GM19468 (cell line): ENCODE measurements at regions not wholly inside any gene's neighbourhood (a gene's known extent, or its start where the extent isn't known, plus 50 kb on each side); places are given as distances from the start of the nearest gene placed in this dataset.
A peak's percentile ranks its signal among the peaks of the same experiment; 100 is the strongest.
"Not testable (repeated sequence)": the region's sequence is repeated elsewhere in the genome, so short reads cannot be mapped to it uniquely, and the experiment has no call there.

Experiments
- ATAC-seq: cut with Tn5 transposase; IDR thresholded peaks from one replicate; pipeline ENCODE4 v1.9.1; 2021; ENCODE audit warnings: mild to moderate bottlenecking, moderate library complexity, moderate number of reproducible peaks; ENCODE audit not compliant: unreplicated experiment; ENCODE audit errors: extremely low read depth

DNA sequence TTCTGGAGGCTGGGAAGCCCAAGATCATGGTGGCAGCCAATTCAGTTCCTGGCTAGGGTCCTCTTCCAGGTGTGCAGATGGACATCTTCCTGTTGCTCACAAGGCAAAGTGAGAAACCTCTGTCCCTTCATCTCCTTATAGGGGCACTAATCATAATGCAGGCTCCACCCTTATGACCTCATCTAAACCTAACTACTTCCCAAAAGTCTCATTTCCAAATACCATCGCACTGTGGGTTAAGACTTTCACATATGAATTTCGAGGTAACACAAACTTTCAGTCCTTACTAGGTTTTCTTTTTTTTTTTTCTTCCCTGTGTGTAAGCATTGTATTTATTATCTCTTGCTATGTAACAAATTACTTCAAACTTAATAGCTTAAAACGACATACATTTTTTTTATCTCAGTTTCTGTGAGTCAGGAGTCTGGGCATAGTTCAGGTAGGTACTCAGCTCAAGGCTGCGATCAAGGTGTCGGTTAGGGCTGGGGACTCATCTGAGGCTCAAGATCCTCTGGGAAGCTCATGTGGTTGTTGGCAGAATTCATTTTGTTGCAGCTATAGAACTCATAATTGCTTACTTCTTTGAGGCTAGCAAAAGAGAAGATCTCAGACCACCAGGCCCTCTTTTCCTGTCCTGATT, 204.7 kb upstream of the STK26 start:
- no peak for ATAC-seq

DNA sequence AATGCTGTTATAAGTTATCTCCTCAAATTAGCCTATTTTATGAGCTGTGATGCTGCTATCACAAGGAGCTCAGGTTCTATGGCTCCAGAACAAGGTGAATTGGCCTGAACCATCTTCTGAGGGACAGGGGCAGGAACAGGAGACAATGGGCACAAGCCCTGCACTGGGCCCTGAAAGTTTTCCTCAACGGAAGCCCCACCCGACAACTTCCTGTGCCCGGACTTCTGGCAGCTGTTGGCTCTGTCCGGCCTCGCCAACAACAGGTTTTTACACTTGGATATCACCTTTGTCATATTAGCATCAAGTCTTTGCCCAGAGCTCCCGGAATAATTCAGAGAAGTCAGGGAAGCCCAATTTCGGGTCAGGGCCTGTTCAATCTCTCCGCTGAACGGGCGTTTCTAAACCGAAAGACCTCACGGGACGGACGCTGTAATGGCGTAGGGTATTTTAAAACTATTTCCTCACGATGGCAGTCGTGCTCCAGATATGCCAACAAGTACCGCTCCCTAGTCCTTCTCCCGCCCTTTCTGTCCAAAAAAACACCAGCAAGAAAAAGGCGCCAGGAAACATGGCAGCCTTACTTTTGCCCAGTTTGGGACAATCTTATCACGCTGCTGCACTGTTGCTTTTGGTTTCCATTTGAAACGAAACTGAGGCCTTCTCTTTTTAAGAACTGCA, 201.0 kb upstream of the STK26 start:
- ATAC-seq = peak; percentile 50

DNA sequence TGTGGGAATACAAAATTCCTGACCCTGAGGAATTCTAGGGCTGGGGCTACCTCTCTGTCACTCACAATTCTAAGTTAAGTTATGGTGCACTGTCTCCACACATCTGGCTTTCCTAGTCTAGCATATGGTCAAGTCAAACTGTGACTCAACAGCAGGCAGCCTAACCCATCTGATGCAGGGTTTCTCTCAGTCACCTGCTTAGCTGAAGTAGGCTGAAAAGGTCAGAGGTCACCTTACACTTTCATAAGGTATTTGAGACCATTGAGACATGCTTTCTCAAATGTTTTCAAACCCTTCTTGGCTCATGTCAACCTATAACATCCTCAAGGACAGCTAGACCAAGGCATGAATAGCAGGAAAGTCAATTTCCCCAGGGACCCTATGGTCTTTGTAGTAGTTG, 196.5 kb upstream of the STK26 start:
- ATAC-seq = no peak

DNA sequence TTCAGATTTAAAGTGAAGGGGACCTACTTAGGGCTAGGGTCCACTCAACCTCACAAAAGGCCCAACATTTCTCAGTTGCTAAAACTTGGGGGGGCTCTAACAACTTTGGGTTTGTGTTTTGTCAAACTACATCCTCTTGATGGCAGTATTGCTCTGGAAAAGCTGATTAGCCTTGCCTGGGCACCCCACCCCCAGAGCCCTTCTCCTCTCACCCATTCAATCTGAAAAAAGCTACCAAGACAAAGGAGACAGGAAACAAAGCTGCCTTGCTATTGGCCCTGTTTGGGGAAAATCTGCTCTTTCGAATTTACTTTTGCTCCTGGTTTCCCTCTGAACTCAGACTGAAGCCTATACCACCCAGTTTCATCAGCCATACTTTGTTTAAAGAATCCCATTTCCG, 195.2 kb upstream of the STK26 start:
- ATAC-seq = peak; percentile 37

DNA sequence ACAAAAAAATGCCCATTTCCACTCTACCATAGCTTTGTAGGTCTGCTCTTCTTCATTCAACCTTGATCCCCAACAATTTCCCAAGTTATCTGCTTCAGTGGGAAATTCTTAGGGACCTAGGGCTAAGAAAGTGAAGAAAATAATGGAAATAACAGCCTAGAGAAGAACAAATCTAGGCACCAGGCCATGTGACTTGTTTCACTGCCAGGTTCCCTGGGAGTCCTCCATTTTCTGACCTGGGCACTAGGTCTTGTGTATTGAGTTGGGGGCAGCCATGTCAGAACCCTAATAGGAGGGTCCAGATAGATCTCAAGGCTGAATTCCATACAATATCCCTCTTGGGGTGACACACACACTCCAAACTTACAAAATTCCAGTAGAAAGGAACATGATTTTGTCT, 194.6 kb upstream of the STK26 start:
- no peak for ATAC-seq

DNA sequence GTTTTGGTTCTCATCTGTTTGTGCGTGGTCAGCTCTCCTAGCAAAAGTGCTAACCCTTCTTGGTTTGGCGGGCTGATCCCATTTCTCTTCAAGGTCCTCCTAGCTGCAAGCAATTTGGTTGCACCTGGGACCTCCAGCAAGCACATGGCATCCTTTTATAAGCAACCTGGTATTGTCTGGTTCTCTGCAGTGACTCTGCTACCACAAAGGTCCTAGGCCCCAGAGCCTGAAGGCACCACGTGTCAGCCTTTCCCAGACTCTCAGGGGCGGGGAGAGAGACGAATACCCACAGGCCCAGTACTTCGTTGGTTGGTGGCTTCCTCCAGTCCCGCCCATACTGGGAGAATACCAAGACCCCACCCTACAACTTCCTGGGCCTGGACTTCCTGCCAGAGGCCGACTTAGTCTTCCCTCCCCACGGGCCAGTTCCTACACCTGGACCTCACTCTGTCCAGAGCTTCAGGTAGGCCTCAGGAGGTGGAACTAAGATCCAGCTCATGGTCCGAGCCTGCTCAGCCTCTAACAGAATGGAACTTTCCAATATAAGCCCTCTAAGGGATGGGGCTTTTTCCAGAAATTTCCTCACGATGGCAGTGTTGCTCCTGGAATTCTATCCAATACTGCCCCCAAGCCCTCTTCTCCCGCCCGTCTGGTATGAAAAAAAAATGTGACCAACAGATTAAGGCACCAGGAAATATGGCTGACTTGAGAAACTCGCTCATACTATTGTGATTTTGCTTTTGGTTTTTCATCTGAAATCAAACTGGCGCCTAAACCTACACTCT, 192.5 kb upstream of the STK26 start:
- ATAC-seq = peak; percentile 55

DNA sequence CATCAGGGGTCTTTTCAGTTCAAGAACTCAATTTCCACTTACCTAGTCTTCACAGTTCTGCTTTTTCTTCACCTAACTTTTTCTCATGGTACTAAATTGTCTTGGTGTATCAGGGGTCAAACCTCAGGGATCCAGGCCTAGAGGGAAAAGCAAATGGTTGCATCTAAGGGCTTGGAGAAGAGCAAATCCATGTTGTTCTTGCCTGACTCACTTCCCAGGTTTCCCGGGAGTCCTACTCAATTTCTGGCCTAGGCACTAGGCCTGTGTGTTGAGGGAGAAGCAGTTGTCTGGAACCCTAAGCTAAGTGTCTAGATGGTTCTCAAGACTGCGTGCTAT, 191.9 kb upstream of the STK26 start:
- ATAC-seq = no peak

DNA sequence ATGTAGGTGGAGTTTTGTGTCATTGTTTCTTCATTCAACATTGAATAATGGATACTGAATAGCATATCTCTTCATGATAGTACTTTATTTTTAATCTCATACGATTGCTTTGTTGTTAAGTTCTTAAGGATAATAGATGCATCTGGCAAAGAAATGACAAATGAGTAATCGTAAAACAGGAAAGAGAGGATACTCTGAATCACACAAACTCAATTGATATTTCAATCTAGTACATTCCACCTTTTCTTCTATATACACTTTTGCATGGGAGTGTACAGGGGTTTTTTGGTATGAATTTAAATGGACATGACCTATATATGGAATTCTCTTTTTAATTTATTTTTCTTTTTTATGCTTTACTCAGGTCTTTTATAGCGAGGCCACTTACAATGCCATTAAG, 186.9 kb upstream of the STK26 start:
- ATAC-seq = no peak

DNA sequence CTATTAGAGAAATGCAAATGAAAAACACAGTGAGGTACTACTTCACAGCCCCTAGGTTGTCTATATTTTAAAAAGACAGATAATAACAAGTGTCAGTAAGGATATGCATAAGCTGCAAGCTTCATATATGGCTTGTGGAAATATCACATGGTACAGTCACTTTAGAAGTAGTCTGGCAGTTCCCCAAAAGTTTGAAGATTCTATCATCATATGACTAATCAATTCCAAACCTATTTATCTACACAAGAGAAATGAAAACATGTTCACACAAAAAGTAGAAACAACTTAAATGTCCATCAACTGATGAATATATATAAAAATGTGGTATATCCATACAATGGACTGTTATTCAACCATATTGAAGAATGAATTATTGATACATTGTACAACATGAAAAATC, 185.8 kb upstream of the STK26 start:
- no peak for ATAC-seq

DNA sequence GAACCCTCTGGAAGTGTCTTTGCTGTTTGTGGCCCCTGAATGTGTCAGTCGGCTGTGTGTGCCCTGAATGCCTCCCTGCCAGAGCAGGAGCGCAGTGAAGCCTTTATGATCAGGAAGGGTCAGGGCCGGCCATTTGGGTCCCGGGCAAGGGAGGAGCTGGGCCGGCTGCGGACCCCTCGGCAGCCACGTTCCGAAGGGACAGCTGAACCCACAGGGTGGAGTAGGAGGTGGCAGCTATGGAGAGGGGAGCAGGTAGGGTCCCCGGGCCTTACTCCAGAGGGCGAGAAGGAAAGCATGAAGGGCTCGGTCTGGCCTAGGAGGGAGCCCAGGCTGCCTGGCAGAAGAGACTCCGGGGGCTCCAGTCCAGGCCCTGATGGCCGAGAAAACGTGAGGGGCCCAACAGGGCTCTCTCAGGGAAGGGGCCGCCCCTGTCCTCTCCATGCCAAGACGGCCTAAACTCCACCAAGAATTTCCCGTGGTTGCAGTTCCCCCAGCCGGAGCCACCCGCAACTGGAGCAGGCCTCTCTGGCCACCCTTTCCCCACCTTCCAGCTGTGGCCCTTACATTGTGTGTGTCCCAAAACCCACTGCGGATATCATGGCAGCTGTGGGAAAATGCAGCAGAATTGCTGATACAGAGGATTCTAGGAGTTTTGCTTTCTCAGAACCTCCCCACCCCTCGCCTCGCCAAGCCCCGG, 182.2 kb upstream of the STK26 start:
- no peak for ATAC-seq

DNA sequence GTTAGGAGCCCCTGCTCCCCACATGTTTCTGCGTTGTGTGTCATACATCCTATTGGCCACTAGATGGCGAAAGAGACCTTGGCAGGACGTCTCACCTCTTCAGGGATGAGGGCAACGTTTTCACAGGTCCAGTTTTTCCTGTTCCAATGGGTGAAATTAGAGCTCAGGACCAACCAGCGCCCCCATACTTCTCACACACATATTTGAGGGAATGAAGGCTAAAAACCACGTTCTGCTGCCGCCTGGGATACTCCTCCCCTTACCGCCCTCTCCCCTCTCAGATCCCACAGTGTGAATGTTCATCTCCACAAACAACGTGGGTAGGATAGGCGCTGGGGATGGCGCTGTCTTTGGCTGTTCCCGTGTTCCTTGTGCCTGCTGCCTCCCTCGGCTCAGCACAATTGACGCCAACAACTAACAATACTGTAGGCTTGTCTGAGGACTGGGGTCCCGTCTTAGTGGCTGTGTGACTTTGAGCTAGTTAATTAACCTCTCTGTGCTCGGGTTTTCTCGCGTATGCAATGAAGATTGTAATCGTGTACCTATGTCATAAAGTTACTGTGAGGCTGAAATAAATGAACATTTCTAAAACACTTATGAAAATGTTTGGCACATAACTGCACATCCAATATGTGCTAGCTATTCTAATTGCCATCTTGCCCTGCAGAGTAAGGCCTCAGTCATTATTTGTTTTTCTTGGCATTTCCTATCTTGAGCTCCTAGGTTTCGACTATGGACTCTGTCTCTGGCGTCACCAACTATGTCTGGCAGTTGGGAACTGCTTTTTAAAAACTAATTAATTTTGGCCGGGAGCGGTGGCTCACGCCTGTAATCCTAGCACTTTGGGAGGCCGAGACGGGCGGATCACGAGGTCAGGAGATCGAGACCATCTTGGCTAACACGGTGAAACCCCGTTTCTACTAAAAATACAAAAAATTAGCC, 181.3 kb upstream of the STK26 start:
- ATAC-seq = no peak

DNA sequence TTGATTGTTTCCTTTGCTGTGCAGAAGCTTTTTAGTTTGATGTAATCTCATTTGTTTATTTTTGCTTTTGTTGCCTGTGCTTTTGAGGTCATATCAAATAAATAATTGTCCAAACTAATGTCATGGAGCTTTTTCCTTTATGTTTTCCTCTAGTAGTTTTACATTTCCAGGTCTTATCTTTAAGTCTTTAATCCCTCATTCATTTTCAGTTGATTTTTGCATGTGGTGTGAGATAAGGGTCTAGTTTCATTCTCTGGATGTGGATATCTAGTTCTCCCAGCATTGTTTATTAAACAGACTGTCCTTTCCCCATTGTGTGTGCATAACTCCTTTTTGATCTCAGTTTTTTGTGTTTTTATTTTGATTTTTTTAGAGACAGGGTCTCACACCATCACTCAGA, 179.1 kb upstream of the STK26 start:
- ATAC-seq = no peak

DNA sequence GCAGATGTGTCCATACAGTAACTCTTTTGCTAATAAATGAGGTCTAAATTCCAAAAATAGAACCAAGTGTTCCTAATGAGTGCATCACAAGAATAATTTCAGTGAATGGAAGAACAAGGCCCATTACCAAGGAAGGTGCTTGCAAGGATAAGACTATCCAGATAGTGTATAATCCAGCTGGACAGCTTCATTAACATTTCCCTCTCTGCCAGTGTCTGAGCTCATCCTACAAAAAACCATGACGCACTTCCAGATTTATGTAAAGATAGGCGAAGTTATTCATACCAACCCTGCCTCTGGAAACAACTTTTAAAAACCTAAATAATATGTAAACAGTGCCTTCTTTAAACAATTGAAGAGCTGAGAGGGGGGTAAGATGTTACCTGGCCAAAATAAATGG, 177.9 kb upstream of the STK26 start:
- ATAC-seq = no peak

DNA sequence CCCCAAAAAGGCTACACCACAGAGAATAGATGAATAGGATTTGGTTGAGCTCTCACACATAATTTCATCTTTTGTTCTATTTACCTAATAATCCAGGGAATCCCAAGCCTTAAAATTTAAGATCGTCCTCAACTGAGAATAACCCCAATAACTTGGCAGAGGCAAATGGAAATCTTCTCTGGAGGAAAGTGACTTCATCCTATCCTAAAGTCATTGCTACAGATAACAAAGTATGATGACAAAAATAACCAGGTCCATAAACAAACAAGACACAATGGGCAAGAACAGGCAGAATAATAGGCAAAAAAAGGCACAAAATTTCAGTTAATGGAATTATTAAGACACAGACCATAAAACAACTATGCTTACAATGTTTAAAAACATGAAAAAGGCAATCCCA, 177.3 kb upstream of the STK26 start:
- no peak for ATAC-seq

DNA sequence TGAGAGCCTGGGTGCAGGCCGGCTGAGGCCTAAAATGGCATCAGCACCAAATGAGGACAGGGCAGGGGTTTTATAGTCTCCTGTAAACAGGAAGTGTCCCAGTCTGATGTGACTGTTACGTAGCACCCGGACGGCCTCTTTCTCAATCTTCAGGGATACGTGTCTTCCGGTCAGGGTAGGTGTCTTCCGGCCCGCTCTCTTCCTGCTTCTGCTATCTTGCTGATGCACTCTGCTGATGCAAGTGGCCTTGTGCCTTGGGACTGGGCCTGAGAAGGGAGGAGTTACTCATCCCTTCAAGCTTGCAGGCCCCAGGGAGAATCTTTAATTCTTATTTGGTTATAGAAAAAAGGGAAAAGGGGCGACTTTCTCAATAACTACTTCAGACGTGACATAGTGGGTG, 172.1 kb upstream of the STK26 start:
- ATAC-seq = not testable (repeated sequence)

DNA sequence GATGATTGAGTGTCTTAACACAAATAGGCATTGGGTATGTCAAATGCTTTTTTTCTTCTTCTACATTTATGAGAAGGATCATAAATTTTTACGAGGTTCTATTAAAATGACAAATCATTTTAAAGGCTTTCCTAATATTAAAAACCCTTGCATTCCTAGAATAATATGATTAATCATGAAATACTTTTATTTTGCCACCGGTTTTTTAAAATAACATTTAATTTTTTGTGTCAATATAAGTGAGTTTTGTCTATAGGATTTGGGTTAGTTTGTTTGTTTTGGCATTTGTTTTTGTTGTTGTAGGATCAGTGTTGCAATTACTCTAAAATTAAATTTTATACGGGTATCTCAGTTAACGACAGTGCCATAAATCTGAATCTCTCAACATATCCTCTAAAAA, 169.7 kb upstream of the STK26 start:
- no peak for ATAC-seq

DNA sequence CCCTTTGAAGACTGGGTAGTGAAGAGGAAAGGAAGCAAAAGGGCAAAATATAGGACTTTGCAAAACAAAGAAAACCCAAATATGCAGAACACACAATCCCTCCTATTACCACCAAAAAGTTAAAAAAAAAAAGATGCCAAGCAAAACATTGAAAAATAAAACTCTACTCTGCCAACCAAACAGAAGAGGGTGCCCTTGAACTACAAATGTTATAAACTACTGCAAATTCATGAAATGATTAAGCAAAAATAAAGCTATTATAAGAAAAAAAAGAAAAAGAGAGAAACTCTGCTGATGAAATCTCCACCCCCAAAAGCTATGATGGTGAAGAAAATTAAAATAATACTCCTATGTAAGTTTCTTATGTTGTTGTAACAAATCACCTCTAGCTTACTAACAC, 168.5 kb upstream of the STK26 start:
- no peak for ATAC-seq

DNA sequence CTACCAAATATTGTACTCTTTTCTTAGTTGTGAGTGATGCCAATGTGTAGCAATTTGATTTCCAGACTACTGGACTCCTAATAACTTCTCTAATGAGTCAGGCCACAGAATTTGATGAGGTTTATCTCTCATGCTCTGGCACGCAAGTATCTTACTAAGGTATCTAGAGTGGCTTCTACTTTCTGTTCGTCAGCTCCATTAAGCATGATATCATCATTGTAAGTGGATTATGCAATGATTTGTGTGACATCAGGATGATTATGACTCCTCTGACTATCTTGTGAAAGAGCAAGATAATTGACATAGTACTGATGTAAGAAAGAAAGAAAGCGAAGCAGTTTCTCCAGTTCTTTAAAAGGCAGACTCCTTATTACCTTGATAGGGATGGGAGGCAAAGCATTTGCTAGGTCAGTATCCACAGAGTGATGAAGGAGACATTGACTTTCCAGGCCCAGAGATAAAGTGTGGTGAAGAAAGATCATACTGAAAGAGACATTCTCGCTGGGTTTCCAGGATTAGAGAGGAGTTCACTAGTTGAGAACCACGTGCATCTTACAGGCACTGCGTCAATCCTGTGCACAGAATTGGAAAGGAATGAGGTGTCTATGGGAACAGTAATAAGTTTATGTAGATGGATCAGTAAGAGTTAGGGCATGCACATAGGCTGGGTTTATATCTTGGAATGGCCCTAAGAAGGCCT, 161.9 kb upstream of the STK26 start:
- ATAC-seq = no peak

DNA sequence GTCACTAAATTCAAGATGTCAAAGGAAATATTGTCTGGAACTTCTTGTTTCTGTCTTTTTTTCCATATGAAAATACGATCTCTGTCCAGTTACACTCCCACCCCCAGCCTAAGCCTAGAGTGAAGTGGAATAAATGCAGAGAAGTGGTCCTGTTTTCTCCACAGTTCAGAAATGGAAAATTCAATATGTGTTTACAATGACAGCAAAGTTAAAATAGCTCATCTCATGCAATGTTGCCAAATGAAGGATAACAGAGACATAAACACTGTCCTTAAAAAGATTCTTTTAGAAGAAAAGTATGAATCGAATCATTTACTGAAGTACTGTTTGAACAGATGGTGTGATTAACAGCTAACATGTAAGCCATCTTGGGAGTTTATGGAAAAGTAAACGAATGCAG, 160.8 kb upstream of the STK26 start:
- ATAC-seq = no peak
